Trophoblast cell (in vitro differentiated cells and primary cell): ENCODE measurements at regions not wholly inside any gene's neighbourhood (a gene's known extent, or its start where the extent isn't known, plus 50 kb on each side); places are given as distances from the start of the nearest gene placed in this dataset.

Experiments used
- DNase-seq, 2 donors: peaks; one replicate each; pipeline ENCODE4 v3.0.0-alpha.2; 2016
- H2AFZ ChIP-seq: 2 replicates; pipeline ENCODE4 v1.6.1; 2013; ENCODE audit warnings: low read length, moderate library complexity, mild to moderate bottlenecking; ENCODE audit not compliant: insufficient read depth, poor library complexity
- H2AK5ac ChIP-seq: 2 replicates; pipeline ENCODE4 v1.6.1; 2013; ENCODE audit warnings: mild to moderate bottlenecking, low read length
- H2BK120ac ChIP-seq: 2 replicates; pipeline ENCODE4 v1.6.1; 2013; ENCODE audit warnings: low read length, mild to moderate bottlenecking, moderate library complexity; ENCODE audit not compliant: insufficient read depth, poor library complexity
- H2BK12ac ChIP-seq: 2 replicates; pipeline ENCODE4 v1.6.1; 2013; ENCODE audit warnings: mild to moderate bottlenecking, low read length, moderate library complexity
- H2BK5ac ChIP-seq: 2 replicates; pipeline ENCODE4 v1.6.1; 2013; ENCODE audit warnings: low read length, low read depth, moderate library complexity, mild to moderate bottlenecking; ENCODE audit not compliant: poor library complexity
- H3K14ac ChIP-seq: 2 replicates; pipeline ENCODE4 v1.6.1; 2013; ENCODE audit warnings: mild to moderate bottlenecking, low read length
- H3K18ac ChIP-seq: 2 replicates; pipeline ENCODE4 v1.6.1; 2013; ENCODE audit warnings: mild to moderate bottlenecking, low read length
- H3K23ac ChIP-seq: 2 replicates; pipeline ENCODE4 v1.6.1; 2013; ENCODE audit warnings: low read length
- H3K27ac ChIP-seq: 2 replicates; pipeline ENCODE4 v1.5.1; 2013; ENCODE audit warnings: low read depth, mild to moderate bottlenecking, inconsistent platforms, low read length, moderate library complexity
- H3K27me3 ChIP-seq: 2 replicates; pipeline ENCODE4 v1.6.1; 2013; ENCODE audit warnings: inconsistent platforms, mild to moderate bottlenecking, low read length, moderate library complexity; ENCODE audit not compliant: insufficient read depth
- H3K36me3 ChIP-seq, 2 experiments: 1 replicate in 1 of 2; 2 replicates in 1 of 2; pipeline ENCODE4 v1.6.1; 2013; ENCODE audit warnings: low read length in 2 of 2, mild to moderate bottlenecking in 2 of 2, moderate library complexity in 1 of 2; ENCODE audit not compliant: insufficient read depth in 2 of 2, control insufficient read depth in 1 of 2
- H3K4ac ChIP-seq: 2 replicates; pipeline ENCODE4 v1.6.1; 2013; ENCODE audit warnings: low read depth, mild to moderate bottlenecking, low read length, moderate library complexity
- H3K4me1 ChIP-seq, 2 experiments: 1 replicate in 1 of 2; 2 replicates in 1 of 2; pipeline ENCODE4 v1.6.1; 2013; ENCODE audit warnings: low read length in 2 of 2, mild to moderate bottlenecking in 2 of 2, moderate library complexity in 1 of 2; ENCODE audit not compliant: insufficient read depth in 2 of 2, control insufficient read depth in 1 of 2
- H3K4me2 ChIP-seq: 2 replicates; pipeline ENCODE4 v1.6.1; 2013; ENCODE audit warnings: inconsistent platforms, mild to moderate bottlenecking, low read length, moderate library complexity
- H3K4me3 ChIP-seq: 2 replicates; pipeline ENCODE4 v1.5.1; 2013; ENCODE audit warnings: mild to moderate bottlenecking, low read depth, low read length, inconsistent platforms
- H3K79me1 ChIP-seq: one replicate; pipeline ENCODE4 v1.6.1; 2013; ENCODE audit warnings: low read length
- H3K79me2 ChIP-seq: 2 replicates; pipeline ENCODE4 v1.6.1; 2013; ENCODE audit warnings: low read length, mild to moderate bottlenecking; ENCODE audit not compliant: control insufficient read depth, insufficient read depth, poor library complexity
- H3K9ac ChIP-seq: 2 replicates; pipeline ENCODE4 v1.6.1; 2013; ENCODE audit warnings: mild to moderate bottlenecking, low read length
- H3K9me3 ChIP-seq: 2 replicates; pipeline ENCODE4 v1.6.1; 2013; ENCODE audit warnings: low read depth, mild to moderate bottlenecking, control low read depth, inconsistent platforms, low read length; ENCODE audit not compliant: insufficient read depth
- H4K12ac ChIP-seq: 2 replicates; pipeline ENCODE4 v1.6.1; 2013; ENCODE audit warnings: low read depth, mild to moderate bottlenecking, low read length, moderate library complexity
- H4K8ac ChIP-seq: 2 replicates; pipeline ENCODE4 v1.6.1; 2013; ENCODE audit warnings: low read depth, mild to moderate bottlenecking, low read length, moderate library complexity
- H4K91ac ChIP-seq: one replicate; pipeline ENCODE4 v1.6.1; 2013; ENCODE audit warnings: low read depth, mild to moderate bottlenecking, low read length, moderate library complexity
- WGBS: extraction: QIAGEN DNeasy Blood & Tissue Kit; methylation state at CpG from one replicate; pipeline ENCODE4 v1.1.7; 2013; ENCODE audit warnings: missing lambda C conversion rate; ENCODE audit not compliant: insufficient read length, insufficient coverage; ENCODE audit errors: extremely low coverage; 5-methylcytosine and 5-hydroxymethylcytosine counted together

DNA sequence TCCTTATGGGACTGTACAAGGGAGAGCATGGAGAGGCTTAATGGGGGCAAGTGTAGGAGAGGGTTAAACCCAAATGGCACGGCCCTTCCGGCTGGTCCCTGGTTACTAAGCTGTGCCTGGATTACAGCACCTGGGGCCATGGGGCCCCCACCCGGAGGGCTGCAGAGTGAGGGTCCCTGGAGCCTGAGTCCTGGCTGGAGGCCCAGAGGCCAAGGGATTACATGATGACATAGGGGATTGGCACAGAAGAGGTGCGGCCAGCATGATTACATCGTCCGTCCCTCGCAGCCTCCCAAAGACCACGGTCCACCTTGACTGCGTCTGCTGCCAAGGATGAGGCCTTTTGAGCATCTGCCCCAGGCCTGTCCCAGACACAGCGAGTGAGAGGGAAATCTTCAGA lies 149.4 kb downstream of the URI1 start:
- Histone ChIP-seq H3K36me3 (no peaks in the 10 kb centered on the region), H3K9ac (no peak overlapping the region), H2AK5ac (no peak overlapping the region), H3K4ac (no peak overlapping the region), H2BK120ac (no peak overlapping the region), H3K9me3 (peaks cover 3% of the 10 kb centered on the region), H3K79me2 (no peaks in the 10 kb centered on the region), H2BK12ac (no peak overlapping the region), H2AFZ (no peak overlapping the region), H3K4me1 (no peaks in the 10 kb centered on the region), H3K4me3 (no peak overlapping the region), H3K4me2 (no peak overlapping the region), H3K79me1 (no peaks in the 10 kb centered on the region), H4K91ac (no peak overlapping the region), H3K23ac (no peak overlapping the region), H3K27me3 (no peaks in the 10 kb centered on the region), H3K14ac (no peak overlapping the region), H3K27ac (no peak overlapping the region), H4K12ac (no peak overlapping the region), H3K18ac (no peak overlapping the region), H2BK5ac (no peak overlapping the region), H4K8ac (no peak overlapping the region)
- WGBS: no CpG with 5 or more reads among the region's 10 CpGs
- no peak for DNase-seq

DNA sequence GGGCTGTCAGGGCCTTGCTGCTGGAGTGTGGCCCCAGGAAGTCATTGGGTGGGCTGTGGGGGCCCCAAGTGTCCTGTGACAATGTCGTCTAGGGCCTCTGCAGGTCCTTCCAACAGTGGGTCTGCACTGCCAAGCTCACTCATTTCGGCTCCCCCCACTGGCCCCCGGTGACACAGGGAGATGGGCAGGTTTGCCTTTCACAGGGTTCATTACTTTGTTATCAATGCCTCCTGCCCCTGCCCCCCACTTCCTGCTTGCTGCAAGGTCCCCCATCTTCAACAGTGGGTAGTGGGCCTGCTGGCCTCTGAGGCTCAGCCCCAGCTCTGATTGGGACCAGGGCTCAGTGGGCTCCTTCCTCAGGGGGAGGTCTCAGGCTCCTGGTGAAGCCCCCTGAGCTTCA lies 149.8 kb downstream of the URI1 start:
- Histone ChIP-seq H3K4me2 (no peak overlapping the region), H2BK12ac (no peak overlapping the region), H3K14ac (no peak overlapping the region), H3K27me3 (no peaks in the 10 kb centered on the region), H3K4me3 (no peak overlapping the region), H3K4me1 (no peaks in the 10 kb centered on the region), H3K36me3 (no peaks in the 10 kb centered on the region), H3K79me1 (no peaks in the 10 kb centered on the region), H3K27ac (no peak overlapping the region), H3K23ac (no peak overlapping the region), H3K4ac (no peak overlapping the region), H3K18ac (no peak overlapping the region), H3K9me3 (peaks cover 3% of the 10 kb centered on the region), H3K9ac (no peak overlapping the region), H2BK5ac (no peak overlapping the region), H2BK120ac (no peak overlapping the region), H4K91ac (no peak overlapping the region), H2AFZ (no peak overlapping the region), H4K12ac (no peak overlapping the region), H2AK5ac (no peak overlapping the region), H4K8ac (no peak overlapping the region), H3K79me2 (no peaks in the 10 kb centered on the region)
- no CpG with 5 or more reads among the region's 3 CpGs for WGBS
- no peak for DNase-seq

GRCh38 chr19:30092721-30093569 lies 150.9 kb downstream of the URI1 start:
- no peaks in the 10 kb centered on the region for H3K36me3 ChIP-seq
- H3K14ac ChIP-seq: no peak overlapping the region
- no peak overlapping the region for H2BK120ac ChIP-seq
- no peak overlapping the region for H2AFZ ChIP-seq
- H3K79me1 ChIP-seq: no peaks in the 10 kb centered on the region
- no peak overlapping the region for H3K4me3 ChIP-seq
- H3K79me2 ChIP-seq: no peaks in the 10 kb centered on the region
- DNase-seq: no peak
- no peak overlapping the region for H3K23ac ChIP-seq
- H4K91ac ChIP-seq: no peak overlapping the region
- peaks cover 3% of the 10 kb centered on the region for H3K9me3 ChIP-seq
- no peaks in the 10 kb centered on the region for H3K27me3 ChIP-seq
- H2BK12ac ChIP-seq: no peak overlapping the region
- H3K9ac ChIP-seq: no peak overlapping the region
- no peak overlapping the region for H2AK5ac ChIP-seq
- no peak overlapping the region for H4K8ac ChIP-seq
- no peak overlapping the region for H3K4ac ChIP-seq
- no peaks in the 10 kb centered on the region for H3K4me1 ChIP-seq
- H2BK5ac ChIP-seq: no peak overlapping the region
- H3K27ac ChIP-seq: no peak overlapping the region
- peak overlapping the region; percentile 20 for H4K12ac ChIP-seq
- no peak overlapping the region for H3K18ac ChIP-seq
- no CpG with 5 or more reads among the region's 14 CpGs for WGBS
- no peak overlapping the region for H3K4me2 ChIP-seq

- Histone ChIP-seq H2BK5ac (no peak overlapping the region), H3K4ac (no peak overlapping the region)
- WGBS: no CpG with 5 or more reads among the region's 9 CpGs
These were observed 152.1 kb downstream of the URI1 start for GRCh38 chr19:30093966-30094755.

More at GRCh38 chr19:30093966-30094755, 152.1 kb downstream of the URI1 start:
- Histone ChIP-seq H3K36me3 (no peaks in the 10 kb centered on the region), H3K79me1 (no peaks in the 10 kb centered on the region), H3K4me2 (no peak overlapping the region), H3K23ac (no peak overlapping the region), H3K18ac (no peak overlapping the region), H4K91ac (no peak overlapping the region), H3K79me2 (no peaks in the 10 kb centered on the region), H3K9ac (peak overlapping the region; percentile 55), H3K4me3 (no peak overlapping the region), H3K14ac (no peak overlapping the region), H4K12ac (no peak overlapping the region), H3K9me3 (peaks cover 3% of the 10 kb centered on the region), H3K4me1 (no peaks in the 10 kb centered on the region), H2AK5ac (no peak overlapping the region), H2BK120ac (no peak overlapping the region), H3K27ac (no peak overlapping the region), H2BK12ac (no peak overlapping the region), H3K27me3 (no peaks in the 10 kb centered on the region), H4K8ac (no peak overlapping the region), H2AFZ (no peak overlapping the region)
- no peak for DNase-seq
